ENCODE measurements at regions not wholly inside any gene's neighbourhood (a gene's known extent, or its start where the extent isn't known, plus 50 kb on each side); places are given as distances from the start of the nearest gene placed in this dataset.

GRCh38 chr12:127300075-127300474 is 966.9 kb upstream of the TMEM132C start:
- no peak for TF ChIP-seq CTCF (IDR thresholded peaks at IDR 0.05)
- no peak for TF ChIP-seq POLR2A (IDR thresholded peaks at IDR 0.05)

All from heart left ventricle (tissue), 13 donors.